ENCODE measurements at regions not wholly inside any gene's neighbourhood (a gene's known extent, or its start where the extent isn't known, plus 50 kb on each side); places are given as distances from the start of the nearest gene placed in this dataset.

- Mint-ChIP-seq H3K4me3 (no peak overlapping the region), H3K27ac (no peak overlapping the region), H3K9me3 (peaks cover 4 to 27% (median 10%) of the 10 kb centered on the region in 11 donors), H3K36me3 (peaks cover 0 to 4% (median 0%) of the 10 kb centered on the region in 5 donors), H3K4me1 (no peaks in the 10 kb centered on the region), H3K27me3 (peaks cover 0 to 38% (median 16%) of the 10 kb centered on the region in 5 donors)
- CTCF ChIA-PET, result no interaction called here
- H3K36me3 ChIP-seq (ENCODE audit: control insufficient read depth in 2 of 3, insufficient read depth in 3 of 3, low read length in 3 of 3), result no peaks in the 10 kb centered on the region
- ATAC-seq, result no peak
- H3K4me3 ChIP-seq (ENCODE audit: low read length), result no peak overlapping the region
- DNase-seq, result no peak
- no peaks in the 10 kb centered on the region for H3K9me3 ChIP-seq (ENCODE audit: control insufficient read depth in 2 of 3, low read length in 3 of 3)
- H3K4me1 ChIP-seq (ENCODE audit: control insufficient read depth in 2 of 2, insufficient read depth in 2 of 2, low read length in 2 of 2), result no peaks in the 10 kb centered on the region
- H3K27ac ChIP-seq (ENCODE audit: low read depth, low read length), result no peak overlapping the region
- POLR2A ChIA-PET, result no interaction called here
- no peaks in the 10 kb centered on the region for H3K27me3 ChIP-seq (ENCODE audit: control insufficient read depth in 2 of 2, insufficient read depth in 2 of 2, low read length in 2 of 2)
- intact Hi-C loops (cut with micrococcal nuclease), result loop anchor here in 1 of 2 donors (1.0 kb wide), 1 partner anchor 441 kb away; no protein-coding TSS in a partner anchor
Observed at GRCh38 chr6:82712389-82712788, 348.8 kb downstream of the TPBG start.

GRCh38 chr6:82712826-82713225, 349.2 kb downstream of the TPBG start:
- H3K36me3 ChIP-seq (ENCODE audit: control insufficient read depth in 2 of 3, insufficient read depth in 3 of 3, low read length in 3 of 3), result no peaks in the 10 kb centered on the region
- H3K4me3 ChIP-seq (ENCODE audit: low read length), result no peak overlapping the region
- ATAC-seq (no peak), DNase-seq (no peak)
- Mint-ChIP-seq H3K27me3 (peaks cover 0 to 38% (median 16%) of the 10 kb centered on the region in 5 donors), H3K4me3 (no peak overlapping the region), H3K4me1 (no peaks in the 10 kb centered on the region), H3K9me3 (peaks cover 4 to 30% (median 10%) of the 10 kb centered on the region in 11 donors), H3K36me3 (peaks cover 0 to 4% (median 0%) of the 10 kb centered on the region in 5 donors), H3K27ac (no peak overlapping the region)
- no peak overlapping the region for H3K27ac ChIP-seq (ENCODE audit: low read depth, low read length)
- CTCF ChIA-PET, result no interaction called here
- H3K27me3 ChIP-seq (ENCODE audit: control insufficient read depth in 2 of 2, insufficient read depth in 2 of 2, low read length in 2 of 2), result no peaks in the 10 kb centered on the region
- no peaks in the 10 kb centered on the region for H3K4me1 ChIP-seq (ENCODE audit: control insufficient read depth in 2 of 2, insufficient read depth in 2 of 2, low read length in 2 of 2)
- intact Hi-C loops (cut with micrococcal nuclease), result loop anchor here in 1 of 2 donors (1.0 kb wide), 1 partner anchor 442 kb away; no protein-coding TSS in a partner anchor
- H3K9me3 ChIP-seq (ENCODE audit: control insufficient read depth in 2 of 3, low read length in 3 of 3), result no peaks in the 10 kb centered on the region
- POLR2A ChIA-PET, result no interaction called here

GRCh38 chr6:82720992-82721391, 344.6 kb downstream of the UBE3D start:
- intact Hi-C loops (cut with micrococcal nuclease), result no loop called here
- H3K27me3 Mint-ChIP-seq, result peaks cover 0 to 4% (median 0%) of the 10 kb centered on the region in 5 donors
- Histone ChIP-seq H3K4me1 (ENCODE audit: control insufficient read depth in 2 of 2, insufficient read depth in 2 of 2, low read length in 2 of 2) (no peaks in the 10 kb centered on the region), H3K27me3 (ENCODE audit: control insufficient read depth in 2 of 2, insufficient read depth in 2 of 2, low read length in 2 of 2) (no peaks in the 10 kb centered on the region), H3K36me3 (ENCODE audit: control insufficient read depth in 2 of 3, insufficient read depth in 3 of 3, low read length in 3 of 3) (no peaks in the 10 kb centered on the region), H3K4me3 (ENCODE audit: low read length) (no peak overlapping the region), H3K9me3 (ENCODE audit: control insufficient read depth in 2 of 3, low read length in 3 of 3) (no peaks in the 10 kb centered on the region), H3K27ac (ENCODE audit: low read depth, low read length) (no peak overlapping the region)
- no peak overlapping the region for H3K4me3 Mint-ChIP-seq
- no peaks in the 10 kb centered on the region for H3K4me1 Mint-ChIP-seq
- H3K27ac Mint-ChIP-seq, result no peak overlapping the region
- no peak for ATAC-seq
- H3K9me3 Mint-ChIP-seq, result peaks cover 0 to 31% (median 7%) of the 10 kb centered on the region in 11 donors
- ChIA-PET CTCF (no interaction called here), POLR2A (no interaction called here)
- H3K36me3 Mint-ChIP-seq, result peaks cover 0 to 4% (median 0%) of the 10 kb centered on the region in 5 donors
- no peak for DNase-seq

GRCh38 chr6:82735790-82736189, 329.9 kb downstream of the UBE3D start:
- no peak for DNase-seq
- intact Hi-C loops (cut with micrococcal nuclease), result no loop called here
- CTCF ChIA-PET, result no interaction called here
- H3K27ac ChIP-seq (ENCODE audit: low read depth, low read length), result no peak overlapping the region
- H3K4me1 Mint-ChIP-seq, result no peaks in the 10 kb centered on the region
- no peaks in the 10 kb centered on the region for H3K9me3 ChIP-seq (ENCODE audit: control insufficient read depth in 2 of 3, low read length in 3 of 3)
- peaks cover 0 to 14% (median 9%) of the 10 kb centered on the region in 5 donors for H3K27me3 Mint-ChIP-seq
- H3K36me3 ChIP-seq (ENCODE audit: control insufficient read depth in 2 of 3, insufficient read depth in 3 of 3, low read length in 3 of 3), result no peaks in the 10 kb centered on the region
- no peaks in the 10 kb centered on the region for H3K4me1 ChIP-seq (ENCODE audit: control insufficient read depth in 2 of 2, insufficient read depth in 2 of 2, low read length in 2 of 2)
- H3K4me3 ChIP-seq (ENCODE audit: low read length), result no peak overlapping the region
- no peak overlapping the region for H3K4me3 Mint-ChIP-seq
- ATAC-seq, result no peak
- H3K27ac Mint-ChIP-seq, result no peak overlapping the region
- no peaks in the 10 kb centered on the region for H3K36me3 Mint-ChIP-seq
- POLR2A ChIA-PET, result no interaction called here
- H3K9me3 Mint-ChIP-seq, result peaks cover 0 to 3% (median 0%) of the 10 kb centered on the region in 11 donors
- no peaks in the 10 kb centered on the region for H3K27me3 ChIP-seq (ENCODE audit: control insufficient read depth in 2 of 2, insufficient read depth in 2 of 2, low read length in 2 of 2)

GRCh38 chr6:82737965-82738364, 327.7 kb downstream of the UBE3D start:
- Mint-ChIP-seq H3K27me3 (peaks cover 0 to 14% (median 12%) of the 10 kb centered on the region in 5 donors), H3K4me3 (no peak overlapping the region), H3K36me3 (no peaks in the 10 kb centered on the region), H3K4me1 (no peaks in the 10 kb centered on the region), H3K27ac (no peak overlapping the region), H3K9me3 (peaks cover 0 to 4% (median 0%) of the 10 kb centered on the region in 11 donors)
- CTCF ChIA-PET, result interaction anchor here (0.6 kb wide), 1 partner anchor 22 kb away, joined by 3 read pairs; no protein-coding TSS in a partner anchor
- H3K4me1 ChIP-seq (ENCODE audit: control insufficient read depth in 2 of 2, insufficient read depth in 2 of 2, low read length in 2 of 2), result no peaks in the 10 kb centered on the region
- no peak overlapping the region for H3K27ac ChIP-seq (ENCODE audit: low read depth, low read length)
- ATAC-seq (no peak), DNase-seq (no peak)
- H3K9me3 ChIP-seq (ENCODE audit: control insufficient read depth in 2 of 3, low read length in 3 of 3), result no peaks in the 10 kb centered on the region
- H3K36me3 ChIP-seq (ENCODE audit: control insufficient read depth in 2 of 3, insufficient read depth in 3 of 3, low read length in 3 of 3), result no peaks in the 10 kb centered on the region
- H3K27me3 ChIP-seq (ENCODE audit: control insufficient read depth in 2 of 2, insufficient read depth in 2 of 2, low read length in 2 of 2), result no peaks in the 10 kb centered on the region
- no peak overlapping the region for H3K4me3 ChIP-seq (ENCODE audit: low read length)
- POLR2A ChIA-PET, result no interaction called here
- intact Hi-C loops (cut with micrococcal nuclease), result no loop called here

GRCh38 chr6:82738773-82739172, 326.9 kb downstream of the UBE3D start:
- Mint-ChIP-seq H3K36me3 (no peaks in the 10 kb centered on the region), H3K4me3 (no peak overlapping the region), H3K9me3 (peaks cover 0 to 9% (median 0%) of the 10 kb centered on the region in 11 donors), H3K4me1 (no peaks in the 10 kb centered on the region), H3K27ac (no peak overlapping the region), H3K27me3 (peaks cover 0 to 15% (median 11%) of the 10 kb centered on the region in 5 donors)
- no peak overlapping the region for H3K27ac ChIP-seq (ENCODE audit: low read depth, low read length)
- no peaks in the 10 kb centered on the region for H3K4me1 ChIP-seq (ENCODE audit: control insufficient read depth in 2 of 2, insufficient read depth in 2 of 2, low read length in 2 of 2)
- no peak for DNase-seq
- POLR2A ChIA-PET, result no interaction called here
- ATAC-seq, result no peak
- H3K4me3 ChIP-seq (ENCODE audit: low read length), result no peak overlapping the region
- H3K9me3 ChIP-seq (ENCODE audit: control insufficient read depth in 2 of 3, low read length in 3 of 3), result no peaks in the 10 kb centered on the region
- H3K36me3 ChIP-seq (ENCODE audit: control insufficient read depth in 2 of 3, insufficient read depth in 3 of 3, low read length in 3 of 3), result no peaks in the 10 kb centered on the region
- H3K27me3 ChIP-seq (ENCODE audit: control insufficient read depth in 2 of 2, insufficient read depth in 2 of 2, low read length in 2 of 2), result no peaks in the 10 kb centered on the region
- intact Hi-C loops (cut with micrococcal nuclease), result no loop called here
- CTCF ChIA-PET, result no interaction called here

- Histone ChIP-seq H3K36me3 (ENCODE audit: control insufficient read depth in 2 of 3, insufficient read depth in 3 of 3, low read length in 3 of 3) (no peaks in the 10 kb centered on the region), H3K27ac (ENCODE audit: low read depth, low read length) (no peak overlapping the region), H3K4me1 (ENCODE audit: control insufficient read depth in 2 of 2, insufficient read depth in 2 of 2, low read length in 2 of 2) (no peaks in the 10 kb centered on the region), H3K9me3 (ENCODE audit: control insufficient read depth in 2 of 3, low read length in 3 of 3) (no peaks in the 10 kb centered on the region), H3K27me3 (ENCODE audit: control insufficient read depth in 2 of 2, insufficient read depth in 2 of 2, low read length in 2 of 2) (no peaks in the 10 kb centered on the region), H3K4me3 (ENCODE audit: low read length) (no peak overlapping the region)
- H3K4me3 Mint-ChIP-seq, result no peak overlapping the region
- H3K4me1 Mint-ChIP-seq, result no peaks in the 10 kb centered on the region
- no peak overlapping the region for H3K27ac Mint-ChIP-seq
- H3K9me3 Mint-ChIP-seq, result peaks cover 0 to 9% (median 0%) of the 10 kb centered on the region in 11 donors
- POLR2A ChIA-PET, result no interaction called here
- peaks cover 0 to 15% (median 10%) of the 10 kb centered on the region in 5 donors for H3K27me3 Mint-ChIP-seq
- CTCF ChIA-PET, result no interaction called here
- H3K36me3 Mint-ChIP-seq, result no peaks in the 10 kb centered on the region
- DNase-seq, result no peak
- intact Hi-C loops (cut with micrococcal nuclease), result no loop called here
- no peak for ATAC-seq
Observed at GRCh38 chr6:82739303-82739702, 326.3 kb downstream of the UBE3D start.
